Fibroblast of pulmonary artery (primary cell): ENCODE measurements at regions not wholly inside any gene's neighbourhood (a gene's known extent, or its start where the extent isn't known, plus 50 kb on each side); places are given as distances from the start of the nearest gene placed in this dataset.

ENCODE experiments used
- DNase-seq: peaks from one replicate; pipeline ENCODE4 v3.0.0-alpha.2; 2010; ENCODE audit warnings: low read depth
- H3K4me3 ChIP-seq: replicated peaks from 2 replicates; pipeline ENCODE4 v1.5.1; 2011; ENCODE audit warnings: low read depth, mild to moderate bottlenecking, control low read depth, low read length, moderate library complexity
- CTCF ChIP-seq: IDR thresholded peaks from 2 replicates; pipeline ENCODE4 v1.5.1; 2011; ENCODE audit warnings: mild to moderate bottlenecking, control low read depth, low read length, inconsistent platforms; ENCODE audit errors: missing control alignments

GRCh38 chr14:56049536-56049935 is 68.7 kb upstream of the PELI2 start:
- DNase-seq, result no peak

GRCh38 chr14:56055511-56055910 is 62.7 kb upstream of the PELI2 start:
- no peak for TF ChIP-seq CTCF
- no peak overlapping the region for H3K4me3 ChIP-seq
- no peak for DNase-seq

More at GRCh38 chr14:56049536-56049935, 68.7 kb upstream of the PELI2 start:
- no peak for TF ChIP-seq CTCF
- no peak overlapping the region for H3K4me3 ChIP-seq

GRCh38 chr14:56056031-56056430 is 62.2 kb upstream of the PELI2 start:
- no peak for TF ChIP-seq CTCF
- no peak overlapping the region for H3K4me3 ChIP-seq
- DNase-seq, result no peak

GRCh38 chr14:56057071-56057741 is 61.0 kb upstream of the PELI2 start:
- H3K4me3 ChIP-seq, result no peak overlapping the region
- DNase-seq, result no peak
- TF ChIP-seq CTCF, result no peak

- no peak for TF ChIP-seq CTCF
- no peak for DNase-seq
- no peak overlapping the region for H3K4me3 ChIP-seq
Measured at GRCh38 chr14:56057767-56058166, 60.4 kb upstream of the PELI2 start.

GRCh38 chr14:56059054-56059453 is 59.2 kb upstream of the PELI2 start:
- TF ChIP-seq CTCF, result no peak
- DNase-seq, result peak; percentile 34
- no peak overlapping the region for H3K4me3 ChIP-seq

GRCh38 chr14:56061051-56061450 is 57.2 kb upstream of the PELI2 start:
- TF ChIP-seq CTCF, result no peak
- H3K4me3 ChIP-seq, result no peak overlapping the region
- DNase-seq, result no peak
